HEK293 (cell line): ENCODE measurements at regions not wholly inside any gene's neighbourhood (a gene's known extent, or its start where the extent isn't known, plus 50 kb on each side); places are given as distances from the start of the nearest gene placed in this dataset.

Source experiments
- BCL11B ChIP-seq: fragments of 450-650 bp; formaldehyde crosslinking; IDR thresholded peaks from 2 replicates; pipeline ENCODE4 v1.5.1; 2016; ENCODE audit warnings: low read depth, missing biosample characterization, missing genetic modification characterization
- PRDM1 ChIP-seq: fragments of 450-650 bp; formaldehyde crosslinking; IDR thresholded peaks from 2 replicates; pipeline ENCODE4; 2016; ENCODE audit warnings: missing biosample characterization, missing genetic modification characterization
- YY1 ChIP-seq: fragments of 450-650 bp; formaldehyde crosslinking; IDR thresholded peaks from 2 replicates; pipeline ENCODE4 v1.5.1; 2018; ENCODE audit warnings: missing biosample characterization, missing genetic modification characterization
- ZBTB8A ChIP-seq: fragments of 450-650 bp; formaldehyde crosslinking; IDR thresholded peaks from 2 replicates; pipeline ENCODE4 v1.5.1; 2016; ENCODE audit warnings: missing biosample characterization, missing genetic modification characterization
- ZNF121 ChIP-seq: fragments of 450-650 bp; formaldehyde crosslinking; IDR thresholded peaks from 2 replicates; pipeline ENCODE4 v1.5.1; 2016; ENCODE audit warnings: missing biosample characterization, missing genetic modification characterization
- ZNF174 ChIP-seq: fragments of 450-650 bp; formaldehyde crosslinking; IDR thresholded peaks from 2 replicates; pipeline ENCODE4 v1.5.0; 2017; ENCODE audit warnings: missing biosample characterization, mild to moderate bottlenecking, missing genetic modification characterization
- ZNF214 ChIP-seq: fragments of 450-650 bp; formaldehyde crosslinking; IDR thresholded peaks from 2 replicates; pipeline ENCODE4 v1.5.1; 2017; ENCODE audit warnings: missing biosample characterization, mild to moderate bottlenecking, missing genetic modification characterization, borderline replicate concordance
- ZNF24 ChIP-seq: fragments of 450-650 bp; formaldehyde crosslinking; IDR thresholded peaks from 2 replicates; pipeline ENCODE4 v1.5.1; 2016; ENCODE audit warnings: missing biosample characterization, missing genetic modification characterization
- ZNF302 ChIP-seq: fragments of 450-650 bp; formaldehyde crosslinking; IDR thresholded peaks from 2 replicates; pipeline ENCODE4 v1.5.1; 2016; ENCODE audit warnings: missing biosample characterization, missing genetic modification characterization, low read depth
- TF ChIP-seq, protein P1 (sequence below): fragments of 450-650 bp; formaldehyde crosslinking; IDR thresholded peaks from 2 replicates; pipeline ENCODE4 v1.5.1; 2016; ENCODE audit warnings: missing biosample characterization, missing genetic modification characterization, low read depth
- TF ChIP-seq, protein P2 (sequence below): fragments of 450-650 bp; formaldehyde crosslinking; IDR thresholded peaks from 2 replicates; pipeline ENCODE4 v1.5.1; 2016; ENCODE audit warnings: missing biosample characterization, missing genetic modification characterization
- TF ChIP-seq, protein P3 (sequence below): fragments of 450-650 bp; formaldehyde crosslinking; IDR thresholded peaks from 2 replicates; pipeline ENCODE4 v1.5.1; 2016; ENCODE audit warnings: missing biosample characterization, missing genetic modification characterization
- TF ChIP-seq, protein P4 (sequence below): sonication (generic); formaldehyde crosslinking; IDR thresholded peaks from 2 replicates; pipeline ENCODE4 v1.8.1; 2022; ENCODE audit warnings: mild to moderate bottlenecking, moderate library complexity, missing genetic modification reagents
- TF ChIP-seq, protein P5 (sequence below): fragments of 450-650 bp; formaldehyde crosslinking; IDR thresholded peaks from 2 replicates; pipeline ENCODE4 v1.5.1; 2016; ENCODE audit warnings: missing biosample characterization, missing genetic modification characterization

DNA sequence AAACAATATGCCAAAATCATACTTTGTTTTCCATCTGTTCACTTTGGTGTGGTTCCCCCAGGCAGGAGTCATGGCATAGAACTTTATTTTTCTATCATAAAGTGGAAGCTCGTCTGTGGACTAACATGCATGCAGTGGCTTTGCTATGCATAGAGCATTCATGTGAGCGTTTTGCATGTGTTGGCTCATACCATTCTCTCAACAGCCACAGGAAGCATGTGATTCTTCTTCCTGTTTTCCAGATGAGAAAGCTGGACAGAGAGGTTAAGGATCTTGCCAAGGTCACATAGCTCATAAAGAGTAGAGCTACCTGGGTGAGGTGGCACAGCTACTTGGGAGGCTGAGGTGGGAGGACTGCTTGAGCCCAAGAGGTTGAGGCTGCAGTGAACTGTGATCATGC is 123.4 kb upstream of the HDGFL1 start:
- no peak for TF ChIP-seq PRDM1 (tag by site-specific recombination)
- no peak for TF ChIP-seq ZNF121 (tag by site-specific recombination)
- TF ChIP-seq, protein P1, sequence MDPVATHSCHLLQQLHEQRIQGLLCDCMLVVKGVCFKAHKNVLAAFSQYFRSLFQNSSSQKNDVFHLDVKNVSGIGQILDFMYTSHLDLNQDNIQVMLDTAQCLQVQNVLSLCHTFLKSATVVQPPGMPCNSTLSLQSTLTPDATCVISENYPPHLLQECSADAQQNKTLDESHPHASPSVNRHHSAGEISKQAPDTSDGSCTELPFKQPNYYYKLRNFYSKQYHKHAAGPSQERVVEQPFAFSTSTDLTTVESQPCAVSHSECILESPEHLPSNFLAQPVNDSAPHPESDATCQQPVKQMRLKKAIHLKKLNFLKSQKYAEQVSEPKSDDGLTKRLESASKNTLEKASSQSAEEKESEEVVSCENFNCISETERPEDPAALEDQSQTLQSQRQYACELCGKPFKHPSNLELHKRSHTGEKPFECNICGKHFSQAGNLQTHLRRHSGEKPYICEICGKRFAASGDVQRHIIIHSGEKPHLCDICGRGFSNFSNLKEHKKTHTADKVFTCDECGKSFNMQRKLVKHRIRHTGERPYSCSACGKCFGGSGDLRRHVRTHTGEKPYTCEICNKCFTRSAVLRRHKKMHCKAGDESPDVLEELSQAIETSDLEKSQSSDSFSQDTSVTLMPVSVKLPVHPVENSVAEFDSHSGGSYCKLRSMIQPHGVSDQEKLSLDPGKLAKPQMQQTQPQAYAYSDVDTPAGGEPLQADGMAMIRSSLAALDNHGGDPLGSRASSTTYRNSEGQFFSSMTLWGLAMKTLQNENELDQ (tag by site-specific recombination), result no peak
- TF ChIP-seq, protein P2, sequence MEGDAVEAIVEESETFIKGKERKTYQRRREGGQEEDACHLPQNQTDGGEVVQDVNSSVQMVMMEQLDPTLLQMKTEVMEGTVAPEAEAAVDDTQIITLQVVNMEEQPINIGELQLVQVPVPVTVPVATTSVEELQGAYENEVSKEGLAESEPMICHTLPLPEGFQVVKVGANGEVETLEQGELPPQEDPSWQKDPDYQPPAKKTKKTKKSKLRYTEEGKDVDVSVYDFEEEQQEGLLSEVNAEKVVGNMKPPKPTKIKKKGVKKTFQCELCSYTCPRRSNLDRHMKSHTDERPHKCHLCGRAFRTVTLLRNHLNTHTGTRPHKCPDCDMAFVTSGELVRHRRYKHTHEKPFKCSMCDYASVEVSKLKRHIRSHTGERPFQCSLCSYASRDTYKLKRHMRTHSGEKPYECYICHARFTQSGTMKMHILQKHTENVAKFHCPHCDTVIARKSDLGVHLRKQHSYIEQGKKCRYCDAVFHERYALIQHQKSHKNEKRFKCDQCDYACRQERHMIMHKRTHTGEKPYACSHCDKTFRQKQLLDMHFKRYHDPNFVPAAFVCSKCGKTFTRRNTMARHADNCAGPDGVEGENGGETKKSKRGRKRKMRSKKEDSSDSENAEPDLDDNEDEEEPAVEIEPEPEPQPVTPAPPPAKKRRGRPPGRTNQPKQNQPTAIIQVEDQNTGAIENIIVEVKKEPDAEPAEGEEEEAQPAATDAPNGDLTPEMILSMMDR (tag by site-specific recombination), result no peak
- TF ChIP-seq ZBTB8A (tag by site-specific recombination), result no peak
- no peak for TF ChIP-seq BCL11B (tag by site-specific recombination)
- TF ChIP-seq ZNF24 (tag by site-specific recombination), result no peak
- no peak for TF ChIP-seq YY1
- TF ChIP-seq ZNF214 (tag by site-specific recombination), result no peak
- no peak for TF ChIP-seq ZNF302
- TF ChIP-seq, protein P3, sequence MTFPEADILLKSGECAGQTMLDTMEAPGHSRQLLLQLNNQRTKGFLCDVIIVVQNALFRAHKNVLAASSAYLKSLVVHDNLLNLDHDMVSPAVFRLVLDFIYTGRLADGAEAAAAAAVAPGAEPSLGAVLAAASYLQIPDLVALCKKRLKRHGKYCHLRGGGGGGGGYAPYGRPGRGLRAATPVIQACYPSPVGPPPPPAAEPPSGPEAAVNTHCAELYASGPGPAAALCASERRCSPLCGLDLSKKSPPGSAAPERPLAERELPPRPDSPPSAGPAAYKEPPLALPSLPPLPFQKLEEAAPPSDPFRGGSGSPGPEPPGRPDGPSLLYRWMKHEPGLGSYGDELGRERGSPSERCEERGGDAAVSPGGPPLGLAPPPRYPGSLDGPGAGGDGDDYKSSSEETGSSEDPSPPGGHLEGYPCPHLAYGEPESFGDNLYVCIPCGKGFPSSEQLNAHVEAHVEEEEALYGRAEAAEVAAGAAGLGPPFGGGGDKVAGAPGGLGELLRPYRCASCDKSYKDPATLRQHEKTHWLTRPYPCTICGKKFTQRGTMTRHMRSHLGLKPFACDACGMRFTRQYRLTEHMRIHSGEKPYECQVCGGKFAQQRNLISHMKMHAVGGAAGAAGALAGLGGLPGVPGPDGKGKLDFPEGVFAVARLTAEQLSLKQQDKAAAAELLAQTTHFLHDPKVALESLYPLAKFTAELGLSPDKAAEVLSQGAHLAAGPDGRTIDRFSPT (tag by site-specific recombination), result no peak
- TF ChIP-seq, protein P4, sequence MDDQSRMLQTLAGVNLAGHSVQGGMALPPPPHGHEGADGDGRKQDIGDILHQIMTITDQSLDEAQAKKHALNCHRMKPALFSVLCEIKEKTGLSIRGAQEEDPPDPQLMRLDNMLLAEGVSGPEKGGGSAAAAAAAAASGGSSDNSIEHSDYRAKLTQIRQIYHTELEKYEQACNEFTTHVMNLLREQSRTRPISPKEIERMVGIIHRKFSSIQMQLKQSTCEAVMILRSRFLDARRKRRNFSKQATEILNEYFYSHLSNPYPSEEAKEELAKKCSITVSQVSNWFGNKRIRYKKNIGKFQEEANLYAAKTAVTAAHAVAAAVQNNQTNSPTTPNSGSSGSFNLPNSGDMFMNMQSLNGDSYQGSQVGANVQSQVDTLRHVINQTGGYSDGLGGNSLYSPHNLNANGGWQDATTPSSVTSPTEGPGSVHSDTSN, result no peak
- TF ChIP-seq ZNF174 (tag by site-specific recombination), result no peak
- TF ChIP-seq, protein P5, sequence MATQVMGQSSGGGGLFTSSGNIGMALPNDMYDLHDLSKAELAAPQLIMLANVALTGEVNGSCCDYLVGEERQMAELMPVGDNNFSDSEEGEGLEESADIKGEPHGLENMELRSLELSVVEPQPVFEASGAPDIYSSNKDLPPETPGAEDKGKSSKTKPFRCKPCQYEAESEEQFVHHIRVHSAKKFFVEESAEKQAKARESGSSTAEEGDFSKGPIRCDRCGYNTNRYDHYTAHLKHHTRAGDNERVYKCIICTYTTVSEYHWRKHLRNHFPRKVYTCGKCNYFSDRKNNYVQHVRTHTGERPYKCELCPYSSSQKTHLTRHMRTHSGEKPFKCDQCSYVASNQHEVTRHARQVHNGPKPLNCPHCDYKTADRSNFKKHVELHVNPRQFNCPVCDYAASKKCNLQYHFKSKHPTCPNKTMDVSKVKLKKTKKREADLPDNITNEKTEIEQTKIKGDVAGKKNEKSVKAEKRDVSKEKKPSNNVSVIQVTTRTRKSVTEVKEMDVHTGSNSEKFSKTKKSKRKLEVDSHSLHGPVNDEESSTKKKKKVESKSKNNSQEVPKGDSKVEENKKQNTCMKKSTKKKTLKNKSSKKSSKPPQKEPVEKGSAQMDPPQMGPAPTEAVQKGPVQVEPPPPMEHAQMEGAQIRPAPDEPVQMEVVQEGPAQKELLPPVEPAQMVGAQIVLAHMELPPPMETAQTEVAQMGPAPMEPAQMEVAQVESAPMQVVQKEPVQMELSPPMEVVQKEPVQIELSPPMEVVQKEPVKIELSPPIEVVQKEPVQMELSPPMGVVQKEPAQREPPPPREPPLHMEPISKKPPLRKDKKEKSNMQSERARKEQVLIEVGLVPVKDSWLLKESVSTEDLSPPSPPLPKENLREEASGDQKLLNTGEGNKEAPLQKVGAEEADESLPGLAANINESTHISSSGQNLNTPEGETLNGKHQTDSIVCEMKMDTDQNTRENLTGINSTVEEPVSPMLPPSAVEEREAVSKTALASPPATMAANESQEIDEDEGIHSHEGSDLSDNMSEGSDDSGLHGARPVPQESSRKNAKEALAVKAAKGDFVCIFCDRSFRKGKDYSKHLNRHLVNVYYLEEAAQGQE (tag by site-specific recombination), result no peak
